H9 (cell line): ENCODE measurements at regions not wholly inside any gene's neighbourhood (a gene's known extent, or its start where the extent isn't known, plus 50 kb on each side); places are given as distances from the start of the nearest gene placed in this dataset.

Experiments used
- DNase-seq: peaks from one replicate; pipeline ENCODE4 v3.0.0-alpha.2; 2017
- H2AFZ ChIP-seq: one replicate; pipeline ENCODE4 v1.6.1; 2013; ENCODE audit warnings: mild to moderate bottlenecking, low read length, control low read depth, moderate library complexity
- H2AK5ac ChIP-seq: 2 replicates; pipeline ENCODE4 v1.6.1; 2013; ENCODE audit warnings: low read length, control low read depth, mixed read lengths; ENCODE audit not compliant: insufficient read length
- H2BK120ac ChIP-seq: one replicate; pipeline ENCODE4 v1.6.1; 2013; ENCODE audit warnings: low read depth, mild to moderate bottlenecking, low read length, control low read depth, inconsistent platforms; ENCODE audit not compliant: poor library complexity, severe bottlenecking
- H2BK12ac ChIP-seq: 2 replicates; pipeline ENCODE4 v1.6.1; 2013; ENCODE audit warnings: low read length, control low read depth, mixed read lengths, low read depth; ENCODE audit not compliant: insufficient read length
- H2BK15ac ChIP-seq: 2 replicates; pipeline ENCODE4 v1.6.1; 2013; ENCODE audit warnings: low read depth, low read length, control low read depth
- H2BK20ac ChIP-seq: one replicate; pipeline ENCODE4 v1.6.1; 2013; ENCODE audit warnings: low read depth, mild to moderate bottlenecking, low read length, control low read depth, inconsistent platforms; ENCODE audit not compliant: poor library complexity, severe bottlenecking
- H2BK5ac ChIP-seq: 2 replicates; pipeline ENCODE4 v1.6.1; 2013; ENCODE audit warnings: low read length, control low read depth, mixed read lengths; ENCODE audit not compliant: insufficient read length
- H3K14ac ChIP-seq: 2 replicates; pipeline ENCODE4 v1.6.1; 2013; ENCODE audit warnings: low read length, control low read depth; ENCODE audit not compliant: insufficient read depth
- H3K18ac ChIP-seq: 2 replicates; pipeline ENCODE4 v1.6.1; 2013; ENCODE audit warnings: low read depth, mild to moderate bottlenecking, mixed read lengths, low read length, control low read depth; ENCODE audit not compliant: insufficient read length
- H3K23ac ChIP-seq: 2 replicates; pipeline ENCODE4 v1.6.1; 2013; ENCODE audit warnings: low read length, control low read depth, mixed read lengths, low read depth; ENCODE audit not compliant: insufficient read length
- H3K23me2 ChIP-seq: 2 replicates; pipeline ENCODE4 v1.6.1; 2013; ENCODE audit warnings: low read depth, mild to moderate bottlenecking, mixed read lengths, low read length, control low read depth; ENCODE audit not compliant: insufficient read length, poor library complexity, severe bottlenecking
- H3K27ac ChIP-seq: 2 replicates; pipeline ENCODE4 v1.5.1; 2013; ENCODE audit warnings: low read length, control low read depth, mixed read lengths, low read depth; ENCODE audit not compliant: insufficient read length
- H3K27me3 ChIP-seq: 2 replicates; pipeline ENCODE4 v1.6.1; 2013; ENCODE audit warnings: low read length, control low read depth, inconsistent platforms; ENCODE audit not compliant: insufficient read depth
- H3K4ac ChIP-seq: 2 replicates; pipeline ENCODE4 v1.6.1; 2013; ENCODE audit warnings: low read depth, mild to moderate bottlenecking, control low read depth, inconsistent platforms, low read length, moderate library complexity
- H3K4me1 ChIP-seq: 2 replicates; pipeline ENCODE4 v1.6.1; 2013; ENCODE audit warnings: low read length, control low read depth, inconsistent platforms; ENCODE audit not compliant: insufficient read depth
- H3K4me2 ChIP-seq: 2 replicates; pipeline ENCODE4 v1.6.1; 2013; ENCODE audit warnings: low read length, control low read depth, mixed read lengths; ENCODE audit not compliant: insufficient read length, insufficient read depth
- H3K56ac ChIP-seq: 2 replicates; pipeline ENCODE4 v1.6.1; 2013; ENCODE audit warnings: low read depth, mild to moderate bottlenecking, mixed read lengths, low read length, control low read depth; ENCODE audit not compliant: insufficient read length
- H3K79me1 ChIP-seq: 2 replicates; pipeline ENCODE4 v1.6.1; 2013; ENCODE audit warnings: low read depth, mild to moderate bottlenecking, moderate library complexity, low read length, control low read depth, inconsistent platforms; ENCODE audit not compliant: insufficient read depth, poor library complexity, severe bottlenecking
- H3K79me2 ChIP-seq: 2 replicates; pipeline ENCODE4 v1.6.1; 2013; ENCODE audit warnings: low read length, control low read depth, inconsistent platforms; ENCODE audit not compliant: insufficient read depth
- H3K9ac ChIP-seq: 2 replicates; pipeline ENCODE4 v1.6.1; 2013; ENCODE audit warnings: low read length, control low read depth, mixed read lengths; ENCODE audit not compliant: insufficient read length; ENCODE audit errors: extremely low read depth
- H3K9me3 ChIP-seq: one replicate; pipeline ENCODE4 v1.6.1; 2013; ENCODE audit warnings: low read depth, low read length, inconsistent platforms; ENCODE audit not compliant: control insufficient read depth
- H3T11ph ChIP-seq: one replicate; pipeline ENCODE4 v1.6.1; 2013; ENCODE audit warnings: mild to moderate bottlenecking, low read length, control low read depth, inconsistent platforms
- H4K20me1 ChIP-seq: one replicate; pipeline ENCODE4 v1.6.1; 2013; ENCODE audit not compliant: control insufficient read depth, insufficient read length, insufficient read depth
- H4K5ac ChIP-seq: 2 replicates; pipeline ENCODE4 v1.6.1; 2013; ENCODE audit warnings: low read depth, mild to moderate bottlenecking, mixed read lengths, low read length, control low read depth; ENCODE audit not compliant: insufficient read length
- H4K8ac ChIP-seq: replicated peaks from 2 replicates; pipeline ENCODE4 v1.6.1; 2013; ENCODE audit warnings: low read length, control low read depth, mixed read lengths, low read depth; ENCODE audit not compliant: insufficient read length
- H4K91ac ChIP-seq: 2 replicates; pipeline ENCODE4 v1.6.1; 2013; ENCODE audit warnings: low read depth, mild to moderate bottlenecking, moderate library complexity, mixed read lengths, low read length, control low read depth; ENCODE audit not compliant: insufficient read length
- H3K27ac Mint-ChIP-seq, 3 experiments: 2 replicates in 2 of 3; 3 replicates in 1 of 3; pipeline ENCODE4 v1.8.0; 2020 to 2021; ENCODE audit warnings: mixed read lengths in 3 of 3, mild to moderate bottlenecking in 1 of 3, moderate library complexity in 1 of 3
- H3K27me3 Mint-ChIP-seq: 2 replicates; pipeline ENCODE4 v1.8.0; 2021; ENCODE audit warnings: low read depth, mild to moderate bottlenecking, moderate library complexity, mixed read lengths
- H3K36me3 Mint-ChIP-seq, 3 experiments: 2 replicates in 2 of 3; 3 replicates in 1 of 3; pipeline ENCODE4 v1.8.0; 2020 to 2021; ENCODE audit warnings: low read depth in 3 of 3, mixed read lengths in 3 of 3; ENCODE audit not compliant: insufficient read depth in 1 of 3
- H3K4me1 Mint-ChIP-seq, 2 experiments: 2 replicates each; pipeline ENCODE4 v1.8.0; 2020; ENCODE audit warnings: mixed read lengths in 2 of 2
- H3K4me3 Mint-ChIP-seq, 2 experiments: 2 replicates in 1 of 2; 3 replicates in 1 of 2; pipeline ENCODE4 v1.8.0; 2020 to 2021; ENCODE audit warnings: mild to moderate bottlenecking in 2 of 2, mixed read lengths in 2 of 2, moderate library complexity in 1 of 2
- H3K9me3 Mint-ChIP-seq, 2 experiments: 2 replicates in 1 of 2; 3 replicates in 1 of 2; pipeline ENCODE4 v1.8.0; 2020; ENCODE audit warnings: mild to moderate bottlenecking in 2 of 2, mixed read lengths in 2 of 2, moderate library complexity in 1 of 2
- CTCF ChIP-seq: fragments of 200-600 bp; sonication (generic); conservative IDR thresholded peaks from 3 replicates; pipeline ENCODE4 v1.8.0; 2021; ENCODE audit warnings: antibody characterized with exemption, mild to moderate bottlenecking
- WGBS: extraction: QIAGEN DNeasy Blood & Tissue Kit; methylation state at CpG from one replicate; pipeline ENCODE4 v1.1.7; 2013; ENCODE audit warnings: missing lambda C conversion rate, low lambda C conversion rate, mixed read lengths; ENCODE audit not compliant: insufficient read length; ENCODE audit errors: extremely low coverage; 5-methylcytosine and 5-hydroxymethylcytosine counted together

- Histone ChIP-seq H3K9me3 (no peaks in the 10 kb centered on the region), H3K79me2 (no peaks in the 10 kb centered on the region), H2AFZ (no peak overlapping the region), H3K9ac (no peak overlapping the region), H4K91ac (no peak overlapping the region), H3K79me1 (no peaks in the 10 kb centered on the region), H4K5ac (no peak overlapping the region), H3K14ac (no peak overlapping the region; the same call in 1 of the 2 replicates), H3K27ac (no peak overlapping the region), H2BK20ac (no peak overlapping the region), H3K23me2 (no peaks in the 10 kb centered on the region), H3K4me2 (no peak overlapping the region), H3K56ac (no peak overlapping the region), H3K27me3 (no peaks in the 10 kb centered on the region), H3T11ph (no peak overlapping the region), H2BK12ac (no peak overlapping the region), H2BK15ac (no peak overlapping the region), H3K4me1 (no peaks in the 10 kb centered on the region; the same call in 1 of the 2 replicates), H2BK5ac (no peak overlapping the region), H2BK120ac (no peak overlapping the region), H3K4ac (no peak overlapping the region), H3K23ac (no peak overlapping the region), H2AK5ac (no peak overlapping the region), H3K18ac (no peak overlapping the region), H4K8ac (no peak overlapping the region), H4K20me1 (no peaks in the 10 kb centered on the region)
- DNase-seq, result no peak
- Mint-ChIP-seq H3K27me3 (peaks cover 83% of the 10 kb centered on the region), H3K36me3 (no peaks in the 10 kb centered on the region; a peak in 2 of 7 replicates), H3K27ac (peak overlapping the region in 1 of 3 experiments; percentile 85; a peak in 1 of 7 replicates), H3K9me3 (peaks cover 0 to 2% of the 10 kb centered on the region in 2 experiments; a peak in 1 of 5 replicates), H3K4me3 (no peak overlapping the region; a peak in 1 of 5 replicates), H3K4me1 (peaks cover 26 to 35% of the 10 kb centered on the region in 2 experiments)
- TF ChIP-seq CTCF, result no peak
- no CpG with 5 or more reads among the region's 2 CpGs for WGBS
Observed at GRCh38 chr14:73774671-73775070, 60.5 kb upstream of the PNMA1 start.
